ENCODE measurements at regions not wholly inside any gene's neighbourhood (a gene's known extent, or its start where the extent isn't known, plus 50 kb on each side); places are given as distances from the start of the nearest gene placed in this dataset.

DNA sequence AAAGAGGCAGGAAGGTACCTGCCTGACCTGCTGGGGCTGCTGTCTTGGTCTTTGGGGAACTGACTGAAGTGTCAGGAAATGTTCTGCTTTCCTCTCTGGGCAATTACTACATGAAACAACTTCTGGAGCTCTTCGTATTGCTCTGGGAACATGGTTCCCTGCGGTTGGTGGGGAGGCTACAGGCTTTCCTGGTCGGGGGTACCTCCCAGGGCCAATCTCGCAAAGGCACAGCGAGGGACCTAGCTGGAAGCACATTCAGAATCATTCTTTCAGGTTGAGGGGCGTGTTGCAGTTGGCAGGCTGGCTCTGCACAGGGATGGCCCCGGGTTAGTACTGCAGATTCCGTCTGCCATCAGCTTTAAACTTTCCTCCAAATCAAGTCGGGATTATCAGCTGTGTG lies 88.9 kb upstream of the RANBP3L start:
- Histone ChIP-seq H2AFZ (ENCODE audit: insufficient read depth, low read depth, low read length, poor library complexity, severe bottlenecking) (peak overlapping the region; percentile 54), H3K4me1 (ENCODE audit: control insufficient read depth in 1 of 2, insufficient read depth in 2 of 2, low read length in 2 of 2) (peaks cover 22 to 23% of the 10 kb centered on the region in 2 donors), H3K9ac (ENCODE audit: insufficient read depth, low read length, poor library complexity, severe bottlenecking) (no peak overlapping the region), H3K27ac (ENCODE audit: low read depth in 1 of 2, low read length in 2 of 2) (no peak overlapping the region), H3K27me3 (ENCODE audit: control insufficient read depth in 2 of 2, insufficient read depth in 2 of 2, low read length in 2 of 2) (no peaks in the 10 kb centered on the region), H3K4me3 (replicated peaks in 1 of 3; ENCODE audit: low read depth in 2 of 3, low read length in 3 of 3) (no peak overlapping the region), H3K4me2 (replicated peaks; ENCODE audit: extremely low read depth, low read length, poor library complexity, severe bottlenecking) (no peak overlapping the region), H4K20me1 (ENCODE audit: insufficient read depth, low read length) (no peaks in the 10 kb centered on the region), H3K9me3 (replicated peaks in 1 of 2; ENCODE audit: control insufficient read depth in 1 of 2, insufficient read depth in 1 of 2, low read length in 2 of 2) (no peaks in the 10 kb centered on the region), H3K79me2 (ENCODE audit: insufficient read depth, low read length) (no peaks in the 10 kb centered on the region), H3K36me3 (replicated peaks in 1 of 2; ENCODE audit: control insufficient read depth in 1 of 2, insufficient read depth in 2 of 2, low read length in 2 of 2) (no peaks in the 10 kb centered on the region)
- H3K4me3 Mint-ChIP-seq, result no peak overlapping the region
- DNase-seq, result no peak
- 3% methylated on average over 4 of the region's 9 CpGs for WGBS (ENCODE audit: insufficient coverage)
- peaks cover 0 to 3% (median 0%) of the 10 kb centered on the region in 3 donors for H3K27me3 Mint-ChIP-seq (ENCODE audit: low read depth in 3 of 3)
- H3K9me3 Mint-ChIP-seq, result no peaks in the 10 kb centered on the region
- H3K4me1 Mint-ChIP-seq, result peaks cover 25% of the 10 kb centered on the region
- intact Hi-C loops (cut with micrococcal nuclease), result no loop called here
- TF ChIP-seq, protein P1, sequence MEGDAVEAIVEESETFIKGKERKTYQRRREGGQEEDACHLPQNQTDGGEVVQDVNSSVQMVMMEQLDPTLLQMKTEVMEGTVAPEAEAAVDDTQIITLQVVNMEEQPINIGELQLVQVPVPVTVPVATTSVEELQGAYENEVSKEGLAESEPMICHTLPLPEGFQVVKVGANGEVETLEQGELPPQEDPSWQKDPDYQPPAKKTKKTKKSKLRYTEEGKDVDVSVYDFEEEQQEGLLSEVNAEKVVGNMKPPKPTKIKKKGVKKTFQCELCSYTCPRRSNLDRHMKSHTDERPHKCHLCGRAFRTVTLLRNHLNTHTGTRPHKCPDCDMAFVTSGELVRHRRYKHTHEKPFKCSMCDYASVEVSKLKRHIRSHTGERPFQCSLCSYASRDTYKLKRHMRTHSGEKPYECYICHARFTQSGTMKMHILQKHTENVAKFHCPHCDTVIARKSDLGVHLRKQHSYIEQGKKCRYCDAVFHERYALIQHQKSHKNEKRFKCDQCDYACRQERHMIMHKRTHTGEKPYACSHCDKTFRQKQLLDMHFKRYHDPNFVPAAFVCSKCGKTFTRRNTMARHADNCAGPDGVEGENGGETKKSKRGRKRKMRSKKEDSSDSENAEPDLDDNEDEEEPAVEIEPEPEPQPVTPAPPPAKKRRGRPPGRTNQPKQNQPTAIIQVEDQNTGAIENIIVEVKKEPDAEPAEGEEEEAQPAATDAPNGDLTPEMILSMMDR (IDR thresholded peaks at IDR 0.05), result no peak
- H3K27ac Mint-ChIP-seq, result peak overlapping the region in 1 of 7 donors; percentile 63
- H3K36me3 Mint-ChIP-seq, result no peaks in the 10 kb centered on the region

DNA sequence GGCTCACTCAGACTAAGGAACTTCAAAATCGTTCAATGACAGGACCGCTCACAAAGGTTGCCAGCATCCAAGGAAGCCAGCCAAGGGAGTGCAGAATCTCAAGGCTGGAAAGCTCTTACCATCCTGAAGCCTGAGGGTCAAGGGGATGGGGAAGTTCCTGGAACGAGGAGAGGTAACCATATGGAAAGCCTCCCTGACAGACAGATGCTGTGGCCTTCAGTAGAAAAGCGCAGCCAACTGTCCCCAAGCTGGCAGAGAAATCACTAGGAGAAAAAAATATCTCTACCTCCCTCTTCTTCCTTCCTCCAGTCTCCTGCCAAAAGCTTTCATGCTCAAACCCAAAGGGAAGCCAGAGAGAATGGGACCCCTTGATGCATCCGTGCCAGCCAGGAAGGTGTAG lies 90.5 kb upstream of the RANBP3L start:
- 100% methylated on average over 1 of the region's 5 CpGs for WGBS (ENCODE audit: insufficient coverage)
- intact Hi-C loops (cut with micrococcal nuclease), result no loop called here

More for the DNA sequence above, 90.5 kb upstream of the RANBP3L start:
- no peak overlapping the region for H3K27ac Mint-ChIP-seq
- peaks cover 22 to 23% of the 10 kb centered on the region in 2 donors for H3K4me1 ChIP-seq (ENCODE audit: control insufficient read depth in 1 of 2, insufficient read depth in 2 of 2, low read length in 2 of 2)
- H3K36me3 Mint-ChIP-seq, result no peaks in the 10 kb centered on the region
- no peak for DNase-seq
- no peaks in the 10 kb centered on the region for H3K9me3 ChIP-seq (replicated peaks in 1 of 2; ENCODE audit: control insufficient read depth in 1 of 2, insufficient read depth in 1 of 2, low read length in 2 of 2)
- peaks cover 28% of the 10 kb centered on the region for H3K4me1 Mint-ChIP-seq
- no peak overlapping the region for H3K9ac ChIP-seq (ENCODE audit: insufficient read depth, low read length, poor library complexity, severe bottlenecking)
- H3K4me3 Mint-ChIP-seq, result no peak overlapping the region
- H3K27me3 ChIP-seq (ENCODE audit: control insufficient read depth in 2 of 2, insufficient read depth in 2 of 2, low read length in 2 of 2), result no peaks in the 10 kb centered on the region
- H3K79me2 ChIP-seq (ENCODE audit: insufficient read depth, low read length), result no peaks in the 10 kb centered on the region
- H3K4me3 ChIP-seq (replicated peaks in 1 of 3; ENCODE audit: low read depth in 2 of 3, low read length in 3 of 3), result no peak overlapping the region
- peaks cover 0 to 3% (median 0%) of the 10 kb centered on the region in 3 donors for H3K27me3 Mint-ChIP-seq (ENCODE audit: low read depth in 3 of 3)
- H2AFZ ChIP-seq (ENCODE audit: insufficient read depth, low read depth, low read length, poor library complexity, severe bottlenecking), result no peak overlapping the region
- H3K36me3 ChIP-seq (replicated peaks in 1 of 2; ENCODE audit: control insufficient read depth in 1 of 2, insufficient read depth in 2 of 2, low read length in 2 of 2), result no peaks in the 10 kb centered on the region
- no peaks in the 10 kb centered on the region for H4K20me1 ChIP-seq (ENCODE audit: insufficient read depth, low read length)
- no peaks in the 10 kb centered on the region for H3K9me3 Mint-ChIP-seq
- H3K27ac ChIP-seq (ENCODE audit: low read depth in 1 of 2, low read length in 2 of 2), result no peak overlapping the region
- TF ChIP-seq, protein P1 (IDR thresholded peaks at IDR 0.05), result no peak
- H3K4me2 ChIP-seq (replicated peaks; ENCODE audit: extremely low read depth, low read length, poor library complexity, severe bottlenecking), result no peak overlapping the region
